Panc1 (cell line): ENCODE measurements at regions not wholly inside any gene's neighbourhood (a gene's known extent, or its start where the extent isn't known, plus 50 kb on each side); places are given as distances from the start of the nearest gene placed in this dataset.

Experiments
- ATAC-seq: fragments of 200-7000 bp; cut with Tn5 transposase; 2 replicates; pipeline ENCODE4 v1.9.1; 2020; ENCODE audit warnings: mild to moderate bottlenecking, moderate library complexity
- BruUV-seq: library from RNA; stranded (reverse); fragments of 400-500 nt; replicated peaks from 2 replicates; lab custom pipeline; 2021; lab: Mats Ljungman, UMichigan
- CTCF ChIA-PET: fragments of 300-600 bp; sonication (Branson Sonifier 250); formaldehyde crosslinking; loops from one replicate; lab custom pipeline; 2022; ENCODE audit warnings: antibody characterized with exemption; lab: Charles Lee
- POLR2A ChIA-PET: fragments of 300-600 bp; sonication (Branson Sonifier 250); formaldehyde crosslinking; loops from one replicate; lab custom pipeline; 2022; ENCODE audit warnings: antibody characterized with exemption; lab: Charles Lee
- DNase-seq: peaks from one replicate; pipeline ENCODE4 v3.0.0-alpha.2; 2010; ENCODE audit warnings: low read depth, low spot score
- H3K27ac ChIP-seq: 2 replicates; pipeline ENCODE4 v1.5.1; 2011; ENCODE audit warnings: mild to moderate bottlenecking, low read length, inconsistent platforms
- H3K27me3 ChIP-seq: fragments of 200-500 bp; sonication (Bioruptor generic); 2 replicates; pipeline ENCODE4 v1.6.0; 2014; ENCODE audit warnings: low read length, inconsistent platforms; ENCODE audit not compliant: control insufficient read depth, insufficient read depth
- H3K36me3 ChIP-seq: fragments of 200-500 bp; sonication (Bioruptor generic); 2 replicates; pipeline ENCODE4 v1.5.1; 2014; ENCODE audit warnings: inconsistent platforms, mild to moderate bottlenecking, low read length, moderate library complexity; ENCODE audit not compliant: control insufficient read depth, insufficient read depth
- H3K4me1 ChIP-seq: 2 replicates; pipeline ENCODE4 v1.5.1; 2011; ENCODE audit warnings: inconsistent platforms, mild to moderate bottlenecking, low read length, moderate library complexity; ENCODE audit not compliant: control insufficient read depth, insufficient read depth
- H3K4me3 ChIP-seq, 2 experiments: 2 replicates each; pipeline ENCODE4 v1.5.1; 2011 to 2012; ENCODE audit warnings: low read depth in 2 of 2, low read length in 2 of 2, mild to moderate bottlenecking in 2 of 2, inconsistent platforms in 1 of 2, moderate library complexity in 1 of 2
- H3K9me3 ChIP-seq: fragments of 200-500 bp; sonication (Bioruptor generic); 2 replicates; pipeline ENCODE4 v1.5.1; 2014; ENCODE audit warnings: low read depth, mild to moderate bottlenecking, inconsistent platforms, low read length, moderate library complexity; ENCODE audit not compliant: control insufficient read depth, insufficient read depth
- POLR2AphosphoS5 ChIP-seq: IDR thresholded peaks from 2 replicates; pipeline ENCODE4 v1.6.1; 2012; ENCODE audit warnings: mild to moderate bottlenecking, low read depth, low read length, moderate library complexity
- SIN3A ChIP-seq: IDR thresholded peaks from 2 replicates; pipeline ENCODE4 v1.6.1; 2012; ENCODE audit warnings: low read depth, mild to moderate bottlenecking, low read length, moderate library complexity, borderline replicate concordance; ENCODE audit not compliant: insufficient read depth
- TCF7L2 ChIP-seq: IDR thresholded peaks from 2 replicates; pipeline ENCODE4 v1.6.1; 2011; ENCODE audit warnings: mild to moderate bottlenecking, low read depth, low read length, inconsistent platforms
- in situ Hi-C: cut with HindIII; loops from 2 replicates; pipeline ENCODE4 v1.10.0; 2016; ENCODE audit warnings: low sequenced_read_pairs, low pct_unique_long_range_greater_than_20kb
- intact Hi-C: fragments of 100-400 bp; cut with micrococcal nuclease; formaldehyde crosslinking; loops from one replicate; pipeline ENCODE4 v1.10.0; 2022; ENCODE audit not compliant: unreplicated experiment
- TF ChIP-seq, protein P1 (sequence below): fragments of 450-650 bp; IDR thresholded peaks from 2 replicates; pipeline ENCODE4 v1.5.1; 2017; ENCODE audit warnings: mild to moderate bottlenecking
- TF ChIP-seq, protein P2 (sequence below), 2 experiments: IDR thresholded peaks; 2 replicates each; pipeline ENCODE4 v1.6.1; 2011 to 2012; ENCODE audit warnings: low read depth in 2 of 2, control low read depth in 1 of 2, low read length in 1 of 2, mild to moderate bottlenecking in 1 of 2, moderate library complexity in 1 of 2; ENCODE audit not compliant: insufficient read depth in 1 of 2

DNA sequence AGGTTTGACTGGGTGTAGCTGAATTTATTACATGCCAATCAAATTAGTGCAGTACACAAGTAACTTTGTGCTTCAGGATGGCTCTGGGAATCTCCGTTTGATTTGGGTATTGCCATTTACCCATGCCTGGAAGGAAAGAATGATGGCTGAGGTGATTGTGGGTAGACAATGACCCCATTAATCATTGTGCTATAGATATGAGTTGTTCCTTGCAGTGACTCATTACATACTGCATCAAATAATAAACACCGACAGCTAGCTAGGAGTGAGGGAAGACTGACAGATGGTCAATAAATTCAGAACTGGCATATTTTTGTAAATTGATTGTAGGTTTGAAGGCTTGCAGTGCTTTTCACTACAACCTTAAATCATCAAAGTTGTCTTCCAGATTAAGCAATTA lies 1069.5 kb downstream of the DIAPH3 start:
- CTCF ChIA-PET = no interaction called here
- no TSS peak for BruUV-seq
- intact Hi-C loops = no loop called here

DNA sequence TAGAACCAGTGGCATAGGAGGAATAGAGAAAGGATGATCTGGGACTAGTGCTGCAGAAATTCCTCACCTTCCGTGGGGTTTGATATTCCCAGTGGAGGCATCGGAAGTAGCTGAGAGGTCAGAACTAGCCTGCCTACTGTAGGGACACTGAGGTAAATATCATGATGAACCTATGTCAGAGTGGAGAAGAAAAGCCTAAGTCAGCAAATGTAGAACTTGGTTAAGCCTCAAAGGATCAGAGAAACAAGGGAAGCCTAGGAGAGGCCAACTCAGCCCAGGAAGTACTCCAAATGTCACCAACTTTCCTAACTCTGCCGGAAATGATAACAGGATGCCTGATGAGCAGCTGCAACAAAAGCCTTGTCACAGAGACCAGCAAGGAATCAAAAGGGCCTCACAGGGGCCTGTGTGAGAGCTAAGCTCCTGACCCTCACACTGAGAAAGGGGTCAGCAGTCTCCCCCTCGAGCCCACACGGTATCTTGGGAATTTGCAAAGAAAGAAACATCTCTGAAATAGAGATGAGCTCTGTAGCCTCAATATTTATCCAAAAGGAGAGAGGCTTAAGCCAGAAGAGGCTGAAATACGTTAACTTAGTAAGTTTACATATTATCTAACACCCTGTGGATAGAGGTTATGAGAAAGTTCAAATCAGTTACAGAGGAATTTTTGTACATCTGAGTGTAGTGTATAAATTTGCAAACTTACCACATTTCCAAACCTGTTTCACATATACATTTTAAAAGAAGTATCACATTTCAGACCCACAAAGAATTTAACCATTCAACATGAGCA lies 1064.3 kb downstream of the DIAPH3 start:
- no peak for ATAC-seq

More for the DNA sequence above, 1069.5 kb downstream of the DIAPH3 start:
- in situ Hi-C loops = no loop called here
- Histone ChIP-seq H3K36me3 (no peaks in the 10 kb centered on the region), H3K27me3 (no peaks in the 10 kb centered on the region), H3K4me1 (no peaks in the 10 kb centered on the region), H3K9me3 (no peaks in the 10 kb centered on the region), H3K27ac (no peak overlapping the region), H3K4me3 (no peak overlapping the region)
- no peak for DNase-seq
- POLR2A ChIA-PET = no interaction called here
- ATAC-seq = no peak
- TF ChIP-seq SIN3A (no peak), TCF7L2 (no peak)
- TF ChIP-seq, protein P1, sequence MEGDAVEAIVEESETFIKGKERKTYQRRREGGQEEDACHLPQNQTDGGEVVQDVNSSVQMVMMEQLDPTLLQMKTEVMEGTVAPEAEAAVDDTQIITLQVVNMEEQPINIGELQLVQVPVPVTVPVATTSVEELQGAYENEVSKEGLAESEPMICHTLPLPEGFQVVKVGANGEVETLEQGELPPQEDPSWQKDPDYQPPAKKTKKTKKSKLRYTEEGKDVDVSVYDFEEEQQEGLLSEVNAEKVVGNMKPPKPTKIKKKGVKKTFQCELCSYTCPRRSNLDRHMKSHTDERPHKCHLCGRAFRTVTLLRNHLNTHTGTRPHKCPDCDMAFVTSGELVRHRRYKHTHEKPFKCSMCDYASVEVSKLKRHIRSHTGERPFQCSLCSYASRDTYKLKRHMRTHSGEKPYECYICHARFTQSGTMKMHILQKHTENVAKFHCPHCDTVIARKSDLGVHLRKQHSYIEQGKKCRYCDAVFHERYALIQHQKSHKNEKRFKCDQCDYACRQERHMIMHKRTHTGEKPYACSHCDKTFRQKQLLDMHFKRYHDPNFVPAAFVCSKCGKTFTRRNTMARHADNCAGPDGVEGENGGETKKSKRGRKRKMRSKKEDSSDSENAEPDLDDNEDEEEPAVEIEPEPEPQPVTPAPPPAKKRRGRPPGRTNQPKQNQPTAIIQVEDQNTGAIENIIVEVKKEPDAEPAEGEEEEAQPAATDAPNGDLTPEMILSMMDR = no peak
- TF ChIP-seq, protein P2, sequence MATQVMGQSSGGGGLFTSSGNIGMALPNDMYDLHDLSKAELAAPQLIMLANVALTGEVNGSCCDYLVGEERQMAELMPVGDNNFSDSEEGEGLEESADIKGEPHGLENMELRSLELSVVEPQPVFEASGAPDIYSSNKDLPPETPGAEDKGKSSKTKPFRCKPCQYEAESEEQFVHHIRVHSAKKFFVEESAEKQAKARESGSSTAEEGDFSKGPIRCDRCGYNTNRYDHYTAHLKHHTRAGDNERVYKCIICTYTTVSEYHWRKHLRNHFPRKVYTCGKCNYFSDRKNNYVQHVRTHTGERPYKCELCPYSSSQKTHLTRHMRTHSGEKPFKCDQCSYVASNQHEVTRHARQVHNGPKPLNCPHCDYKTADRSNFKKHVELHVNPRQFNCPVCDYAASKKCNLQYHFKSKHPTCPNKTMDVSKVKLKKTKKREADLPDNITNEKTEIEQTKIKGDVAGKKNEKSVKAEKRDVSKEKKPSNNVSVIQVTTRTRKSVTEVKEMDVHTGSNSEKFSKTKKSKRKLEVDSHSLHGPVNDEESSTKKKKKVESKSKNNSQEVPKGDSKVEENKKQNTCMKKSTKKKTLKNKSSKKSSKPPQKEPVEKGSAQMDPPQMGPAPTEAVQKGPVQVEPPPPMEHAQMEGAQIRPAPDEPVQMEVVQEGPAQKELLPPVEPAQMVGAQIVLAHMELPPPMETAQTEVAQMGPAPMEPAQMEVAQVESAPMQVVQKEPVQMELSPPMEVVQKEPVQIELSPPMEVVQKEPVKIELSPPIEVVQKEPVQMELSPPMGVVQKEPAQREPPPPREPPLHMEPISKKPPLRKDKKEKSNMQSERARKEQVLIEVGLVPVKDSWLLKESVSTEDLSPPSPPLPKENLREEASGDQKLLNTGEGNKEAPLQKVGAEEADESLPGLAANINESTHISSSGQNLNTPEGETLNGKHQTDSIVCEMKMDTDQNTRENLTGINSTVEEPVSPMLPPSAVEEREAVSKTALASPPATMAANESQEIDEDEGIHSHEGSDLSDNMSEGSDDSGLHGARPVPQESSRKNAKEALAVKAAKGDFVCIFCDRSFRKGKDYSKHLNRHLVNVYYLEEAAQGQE (IDR thresholded peaks at IDR 0.05; ENCODE audit: insufficient read depth in 1 of 2, low read depth in 2 of 2, low read length in 1 of 2) = no peak

More for the DNA sequence above, 1064.3 kb downstream of the DIAPH3 start:
- DNase-seq = no peak
- no peaks in the 10 kb centered on the region for H3K9me3 ChIP-seq
- H3K27me3 ChIP-seq = no peaks in the 10 kb centered on the region
- TF ChIP-seq POLR2AphosphoS5 (no peak), TCF7L2 (no peak), SIN3A (no peak)
- TF ChIP-seq, protein P1 = no peak
- TF ChIP-seq, protein P2 (IDR thresholded peaks at IDR 0.05; ENCODE audit: insufficient read depth in 1 of 2, low read depth in 2 of 2, low read length in 1 of 2) = no peak
- H3K27ac ChIP-seq = no peak overlapping the region
- no peak overlapping the region for H3K4me3 ChIP-seq
- in situ Hi-C loops = no loop called here
- H3K4me1 ChIP-seq = no peaks in the 10 kb centered on the region
- ChIA-PET POLR2A (no interaction called here), CTCF (no interaction called here)
- no TSS peak for BruUV-seq
- intact Hi-C loops = no loop called here
- no peaks in the 10 kb centered on the region for H3K36me3 ChIP-seq
